HG02571 (cell line): ENCODE measurements at regions not wholly inside any gene's neighbourhood (a gene's known extent, or its start where the extent isn't known, plus 50 kb on each side); places are given as distances from the start of the nearest gene placed in this dataset.

Experiments used
- ATAC-seq: cut with Tn5 transposase; IDR thresholded peaks from one replicate; pipeline ENCODE4 v1.9.1; 2021; ENCODE audit warnings: mild to moderate bottlenecking, moderate library complexity; ENCODE audit not compliant: unreplicated experiment

GRCh38 chr18:39806525-39806924 lies 2148.5 kb upstream of the PIK3C3 start:
- ATAC-seq: no peak

- no peak for ATAC-seq
Measured at GRCh38 chr18:39805218-39805617, 2149.8 kb upstream of the PIK3C3 start.

- ATAC-seq: no peak
Measured at GRCh38 chr18:39802648-39803229, 2152.3 kb upstream of the PIK3C3 start.

- no peak for ATAC-seq
Measured at GRCh38 chr18:39801848-39802247, 2153.2 kb upstream of the PIK3C3 start.

- no peak for ATAC-seq
Measured at GRCh38 chr18:39801010-39801409, 2154.0 kb upstream of the PIK3C3 start.

- ATAC-seq: no peak
Measured at GRCh38 chr18:39799006-39799405, 2156.0 kb upstream of the PIK3C3 start.

GRCh38 chr18:39796393-39796792 lies 2158.6 kb upstream of the PIK3C3 start:
- no peak for ATAC-seq

- ATAC-seq: no peak
Measured at GRCh38 chr18:39795350-39795749, 2159.7 kb upstream of the PIK3C3 start.

GRCh38 chr18:39793609-39794008 lies 2161.4 kb upstream of the PIK3C3 start:
- no peak for ATAC-seq

GRCh38 chr18:39788383-39788782 lies 2166.7 kb upstream of the PIK3C3 start:
- no peak for ATAC-seq

- ATAC-seq: no peak
Measured at GRCh38 chr18:39786477-39786876, 2168.6 kb upstream of the PIK3C3 start.

GRCh38 chr18:39784541-39784940 lies 2170.5 kb upstream of the PIK3C3 start:
- no peak for ATAC-seq

GRCh38 chr18:39781565-39781964 lies 2173.5 kb upstream of the PIK3C3 start:
- no peak for ATAC-seq

- ATAC-seq: no peak
Measured at GRCh38 chr18:39780774-39781173, 2174.3 kb upstream of the PIK3C3 start.

GRCh38 chr18:39779926-39780325 lies 2175.1 kb upstream of the PIK3C3 start:
- ATAC-seq: no peak

GRCh38 chr18:39776766-39777165 lies 2178.3 kb upstream of the PIK3C3 start:
- ATAC-seq: no peak

- ATAC-seq: no peak
Measured at GRCh38 chr18:39774957-39775598, 2180.0 kb upstream of the PIK3C3 start.

GRCh38 chr18:39773646-39774045 lies 2181.4 kb upstream of the PIK3C3 start:
- ATAC-seq: no peak

GRCh38 chr18:39772155-39772919 lies 2182.7 kb upstream of the PIK3C3 start:
- ATAC-seq: no peak

GRCh38 chr18:39770399-39770798 lies 2184.6 kb upstream of the PIK3C3 start:
- no peak for ATAC-seq

- no peak for ATAC-seq
Measured at GRCh38 chr18:39764873-39765272, 2190.2 kb upstream of the PIK3C3 start.

GRCh38 chr18:39761273-39761672 lies 2193.8 kb upstream of the PIK3C3 start:
- no peak for ATAC-seq
